ENCODE measurements at regions not wholly inside any gene's neighbourhood (a gene's known extent, or its start where the extent isn't known, plus 50 kb on each side); places are given as distances from the start of the nearest gene placed in this dataset.
A peak's percentile ranks its signal among the peaks of the same experiment; 100 is the strongest.

DNA sequence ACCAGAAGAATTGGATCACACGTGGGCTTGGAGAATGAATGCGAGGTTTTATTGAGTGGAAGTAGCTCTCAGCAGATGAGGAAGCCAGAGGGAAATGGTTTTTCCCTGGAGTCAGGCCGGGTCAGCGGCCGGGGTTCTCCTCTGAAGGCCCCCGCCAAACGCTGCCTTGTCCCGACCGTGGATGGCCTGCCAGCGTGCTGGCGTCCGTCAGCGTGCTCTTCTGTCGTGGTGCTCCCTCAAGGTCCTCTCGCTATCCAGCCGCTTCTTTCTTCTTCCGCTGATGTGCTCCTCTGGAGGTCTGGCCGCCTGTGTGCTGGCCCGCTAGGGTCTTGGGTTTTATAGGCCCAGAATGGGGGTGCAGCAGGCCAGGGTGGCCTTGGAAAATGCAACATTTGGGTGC lies 632.2 kb downstream of the TRAM1L1 start:
- no CpG with 5 or more reads among the region's 19 CpGs for WGBS (ENCODE audit: extremely low coverage, insufficient read length, low lambda C conversion rate)
- H3K14ac ChIP-seq (ENCODE audit: insufficient read depth, low read length) = no peak overlapping the region; the same call in 1 of the 2 replicates
- no peak overlapping the region for H3K9ac ChIP-seq (ENCODE audit: extremely low read depth, insufficient read length, low read length)
- H3K9me3 ChIP-seq (ENCODE audit: control insufficient read depth, low read depth, low read length) = no peaks in the 10 kb centered on the region
- Mint-ChIP-seq H3K9me3 (no peaks in the 10 kb centered on the region), H3K36me3 (ENCODE audit: insufficient read depth in 1 of 3, low read depth in 3 of 3) (no peaks in the 10 kb centered on the region), H3K4me3 (no peak overlapping the region), H3K27ac (peak overlapping the region in 2 of 3 experiments; percentile 59 to 64; a peak in 3 of 7 replicates), H3K4me1 (peaks cover 0 to 7% of the 10 kb centered on the region in 2 experiments; a peak in 2 of 4 replicates), H3K27me3 (ENCODE audit: low read depth) (no peaks in the 10 kb centered on the region)
- H3K18ac ChIP-seq (ENCODE audit: insufficient read length, low read depth, low read length) = no peak overlapping the region
- no peak overlapping the region for H2AK5ac ChIP-seq (ENCODE audit: insufficient read length, low read length)
- no peak overlapping the region for H3K4ac ChIP-seq (ENCODE audit: low read depth, low read length)
- no peak overlapping the region for H3K56ac ChIP-seq (ENCODE audit: insufficient read length, low read depth, low read length)
- H4K91ac ChIP-seq (ENCODE audit: insufficient read length, low read depth, low read length) = no peak overlapping the region
- H4K8ac ChIP-seq (replicated peaks; ENCODE audit: insufficient read length, low read depth, low read length) = no peak overlapping the region
- H2BK5ac ChIP-seq (ENCODE audit: insufficient read length, low read length) = no peak overlapping the region
- no peaks in the 10 kb centered on the region for H3K4me1 ChIP-seq (ENCODE audit: insufficient read depth, low read length)
- no peak overlapping the region for H3K27ac ChIP-seq (ENCODE audit: insufficient read length, low read depth, low read length)
- H3K79me1 ChIP-seq (ENCODE audit: insufficient read depth, low read depth, low read length, poor library complexity, severe bottlenecking) = no peaks in the 10 kb centered on the region
- no peaks in the 10 kb centered on the region for H3K79me2 ChIP-seq (ENCODE audit: insufficient read depth, low read length)
- H3K27me3 ChIP-seq (ENCODE audit: insufficient read depth, low read length) = no peaks in the 10 kb centered on the region
- no peak overlapping the region for H2AFZ ChIP-seq (ENCODE audit: low read length)
- H2BK120ac ChIP-seq (ENCODE audit: low read depth, low read length, poor library complexity, severe bottlenecking) = no peak overlapping the region
- H3K23ac ChIP-seq (ENCODE audit: insufficient read length, low read depth, low read length) = no peak overlapping the region
- H4K5ac ChIP-seq (ENCODE audit: insufficient read length, low read depth, low read length) = no peak overlapping the region
- H2BK12ac ChIP-seq (ENCODE audit: insufficient read length, low read depth, low read length) = no peak overlapping the region
- no peak overlapping the region for H2BK20ac ChIP-seq (ENCODE audit: low read depth, low read length, poor library complexity, severe bottlenecking)
- H2BK15ac ChIP-seq (ENCODE audit: low read depth, low read length) = no peak overlapping the region
- H3K4me2 ChIP-seq (ENCODE audit: insufficient read depth, insufficient read length, low read length) = no peak overlapping the region
- TF ChIP-seq, protein P1, sequence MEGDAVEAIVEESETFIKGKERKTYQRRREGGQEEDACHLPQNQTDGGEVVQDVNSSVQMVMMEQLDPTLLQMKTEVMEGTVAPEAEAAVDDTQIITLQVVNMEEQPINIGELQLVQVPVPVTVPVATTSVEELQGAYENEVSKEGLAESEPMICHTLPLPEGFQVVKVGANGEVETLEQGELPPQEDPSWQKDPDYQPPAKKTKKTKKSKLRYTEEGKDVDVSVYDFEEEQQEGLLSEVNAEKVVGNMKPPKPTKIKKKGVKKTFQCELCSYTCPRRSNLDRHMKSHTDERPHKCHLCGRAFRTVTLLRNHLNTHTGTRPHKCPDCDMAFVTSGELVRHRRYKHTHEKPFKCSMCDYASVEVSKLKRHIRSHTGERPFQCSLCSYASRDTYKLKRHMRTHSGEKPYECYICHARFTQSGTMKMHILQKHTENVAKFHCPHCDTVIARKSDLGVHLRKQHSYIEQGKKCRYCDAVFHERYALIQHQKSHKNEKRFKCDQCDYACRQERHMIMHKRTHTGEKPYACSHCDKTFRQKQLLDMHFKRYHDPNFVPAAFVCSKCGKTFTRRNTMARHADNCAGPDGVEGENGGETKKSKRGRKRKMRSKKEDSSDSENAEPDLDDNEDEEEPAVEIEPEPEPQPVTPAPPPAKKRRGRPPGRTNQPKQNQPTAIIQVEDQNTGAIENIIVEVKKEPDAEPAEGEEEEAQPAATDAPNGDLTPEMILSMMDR (conservative IDR thresholded peaks at IDR 0.05) = no peak
- H3T11ph ChIP-seq (ENCODE audit: low read length) = no peak overlapping the region
- H4K20me1 ChIP-seq (ENCODE audit: control insufficient read depth, insufficient read depth, insufficient read length) = no peaks in the 10 kb centered on the region
- no peaks in the 10 kb centered on the region for H3K23me2 ChIP-seq (ENCODE audit: insufficient read length, low read depth, low read length, poor library complexity, severe bottlenecking)
- no peak for DNase-seq
